H9 (cell line): ENCODE measurements at regions not wholly inside any gene's neighbourhood (a gene's known extent, or its start where the extent isn't known, plus 50 kb on each side); places are given as distances from the start of the nearest gene placed in this dataset.
A peak's percentile ranks its signal among the peaks of the same experiment; 100 is the strongest.

Experiments used
- DNase-seq: peaks from one replicate; pipeline ENCODE4 v3.0.0-alpha.2; 2017
- H2AFZ ChIP-seq: one replicate; pipeline ENCODE4 v1.6.1; 2013; ENCODE audit warnings: mild to moderate bottlenecking, low read length, control low read depth, moderate library complexity
- H2AK5ac ChIP-seq: 2 replicates; pipeline ENCODE4 v1.6.1; 2013; ENCODE audit warnings: low read length, control low read depth, mixed read lengths; ENCODE audit not compliant: insufficient read length
- H2BK120ac ChIP-seq: one replicate; pipeline ENCODE4 v1.6.1; 2013; ENCODE audit warnings: low read depth, mild to moderate bottlenecking, low read length, control low read depth, inconsistent platforms; ENCODE audit not compliant: poor library complexity, severe bottlenecking
- H2BK12ac ChIP-seq: 2 replicates; pipeline ENCODE4 v1.6.1; 2013; ENCODE audit warnings: low read length, control low read depth, mixed read lengths, low read depth; ENCODE audit not compliant: insufficient read length
- H2BK15ac ChIP-seq: 2 replicates; pipeline ENCODE4 v1.6.1; 2013; ENCODE audit warnings: low read depth, low read length, control low read depth
- H2BK20ac ChIP-seq: one replicate; pipeline ENCODE4 v1.6.1; 2013; ENCODE audit warnings: low read depth, mild to moderate bottlenecking, low read length, control low read depth, inconsistent platforms; ENCODE audit not compliant: poor library complexity, severe bottlenecking
- H2BK5ac ChIP-seq: 2 replicates; pipeline ENCODE4 v1.6.1; 2013; ENCODE audit warnings: low read length, control low read depth, mixed read lengths; ENCODE audit not compliant: insufficient read length
- H3K14ac ChIP-seq: 2 replicates; pipeline ENCODE4 v1.6.1; 2013; ENCODE audit warnings: low read length, control low read depth; ENCODE audit not compliant: insufficient read depth
- H3K18ac ChIP-seq: 2 replicates; pipeline ENCODE4 v1.6.1; 2013; ENCODE audit warnings: low read depth, mild to moderate bottlenecking, mixed read lengths, low read length, control low read depth; ENCODE audit not compliant: insufficient read length
- H3K23ac ChIP-seq: 2 replicates; pipeline ENCODE4 v1.6.1; 2013; ENCODE audit warnings: low read length, control low read depth, mixed read lengths, low read depth; ENCODE audit not compliant: insufficient read length
- H3K23me2 ChIP-seq: 2 replicates; pipeline ENCODE4 v1.6.1; 2013; ENCODE audit warnings: low read depth, mild to moderate bottlenecking, mixed read lengths, low read length, control low read depth; ENCODE audit not compliant: insufficient read length, poor library complexity, severe bottlenecking
- H3K27ac ChIP-seq: 2 replicates; pipeline ENCODE4 v1.5.1; 2013; ENCODE audit warnings: low read length, control low read depth, mixed read lengths, low read depth; ENCODE audit not compliant: insufficient read length
- H3K27me3 ChIP-seq: 2 replicates; pipeline ENCODE4 v1.6.1; 2013; ENCODE audit warnings: low read length, control low read depth, inconsistent platforms; ENCODE audit not compliant: insufficient read depth
- H3K4ac ChIP-seq: 2 replicates; pipeline ENCODE4 v1.6.1; 2013; ENCODE audit warnings: low read depth, mild to moderate bottlenecking, control low read depth, inconsistent platforms, low read length, moderate library complexity
- H3K4me1 ChIP-seq: 2 replicates; pipeline ENCODE4 v1.6.1; 2013; ENCODE audit warnings: low read length, control low read depth, inconsistent platforms; ENCODE audit not compliant: insufficient read depth
- H3K4me2 ChIP-seq: 2 replicates; pipeline ENCODE4 v1.6.1; 2013; ENCODE audit warnings: low read length, control low read depth, mixed read lengths; ENCODE audit not compliant: insufficient read length, insufficient read depth
- H3K56ac ChIP-seq: 2 replicates; pipeline ENCODE4 v1.6.1; 2013; ENCODE audit warnings: low read depth, mild to moderate bottlenecking, mixed read lengths, low read length, control low read depth; ENCODE audit not compliant: insufficient read length
- H3K79me1 ChIP-seq: 2 replicates; pipeline ENCODE4 v1.6.1; 2013; ENCODE audit warnings: low read depth, mild to moderate bottlenecking, moderate library complexity, low read length, control low read depth, inconsistent platforms; ENCODE audit not compliant: insufficient read depth, poor library complexity, severe bottlenecking
- H3K79me2 ChIP-seq: 2 replicates; pipeline ENCODE4 v1.6.1; 2013; ENCODE audit warnings: low read length, control low read depth, inconsistent platforms; ENCODE audit not compliant: insufficient read depth
- H3K9ac ChIP-seq: 2 replicates; pipeline ENCODE4 v1.6.1; 2013; ENCODE audit warnings: low read length, control low read depth, mixed read lengths; ENCODE audit not compliant: insufficient read length; ENCODE audit errors: extremely low read depth
- H3K9me3 ChIP-seq: one replicate; pipeline ENCODE4 v1.6.1; 2013; ENCODE audit warnings: low read depth, low read length, inconsistent platforms; ENCODE audit not compliant: control insufficient read depth
- H3T11ph ChIP-seq: one replicate; pipeline ENCODE4 v1.6.1; 2013; ENCODE audit warnings: mild to moderate bottlenecking, low read length, control low read depth, inconsistent platforms
- H4K20me1 ChIP-seq: one replicate; pipeline ENCODE4 v1.6.1; 2013; ENCODE audit not compliant: control insufficient read depth, insufficient read length, insufficient read depth
- H4K5ac ChIP-seq: 2 replicates; pipeline ENCODE4 v1.6.1; 2013; ENCODE audit warnings: low read depth, mild to moderate bottlenecking, mixed read lengths, low read length, control low read depth; ENCODE audit not compliant: insufficient read length
- H4K8ac ChIP-seq: replicated peaks from 2 replicates; pipeline ENCODE4 v1.6.1; 2013; ENCODE audit warnings: low read length, control low read depth, mixed read lengths, low read depth; ENCODE audit not compliant: insufficient read length
- H4K91ac ChIP-seq: 2 replicates; pipeline ENCODE4 v1.6.1; 2013; ENCODE audit warnings: low read depth, mild to moderate bottlenecking, moderate library complexity, mixed read lengths, low read length, control low read depth; ENCODE audit not compliant: insufficient read length
- H3K27ac Mint-ChIP-seq, 3 experiments: 2 replicates in 2 of 3; 3 replicates in 1 of 3; pipeline ENCODE4 v1.8.0; 2020 to 2021; ENCODE audit warnings: mixed read lengths in 3 of 3, mild to moderate bottlenecking in 1 of 3, moderate library complexity in 1 of 3
- H3K27me3 Mint-ChIP-seq: 2 replicates; pipeline ENCODE4 v1.8.0; 2021; ENCODE audit warnings: low read depth, mild to moderate bottlenecking, moderate library complexity, mixed read lengths
- H3K36me3 Mint-ChIP-seq, 3 experiments: 2 replicates in 2 of 3; 3 replicates in 1 of 3; pipeline ENCODE4 v1.8.0; 2020 to 2021; ENCODE audit warnings: low read depth in 3 of 3, mixed read lengths in 3 of 3; ENCODE audit not compliant: insufficient read depth in 1 of 3
- H3K4me1 Mint-ChIP-seq, 2 experiments: 2 replicates each; pipeline ENCODE4 v1.8.0; 2020; ENCODE audit warnings: mixed read lengths in 2 of 2
- H3K4me3 Mint-ChIP-seq, 2 experiments: 2 replicates in 1 of 2; 3 replicates in 1 of 2; pipeline ENCODE4 v1.8.0; 2020 to 2021; ENCODE audit warnings: mild to moderate bottlenecking in 2 of 2, mixed read lengths in 2 of 2, moderate library complexity in 1 of 2
- H3K9me3 Mint-ChIP-seq, 2 experiments: 2 replicates in 1 of 2; 3 replicates in 1 of 2; pipeline ENCODE4 v1.8.0; 2020; ENCODE audit warnings: mild to moderate bottlenecking in 2 of 2, mixed read lengths in 2 of 2, moderate library complexity in 1 of 2
- CTCF ChIP-seq: fragments of 200-600 bp; sonication (generic); conservative IDR thresholded peaks from 3 replicates; pipeline ENCODE4 v1.8.0; 2021; ENCODE audit warnings: antibody characterized with exemption, mild to moderate bottlenecking
- WGBS: extraction: QIAGEN DNeasy Blood & Tissue Kit; methylation state at CpG from one replicate; pipeline ENCODE4 v1.1.7; 2013; ENCODE audit warnings: missing lambda C conversion rate, low lambda C conversion rate, mixed read lengths; ENCODE audit not compliant: insufficient read length; ENCODE audit errors: extremely low coverage; 5-methylcytosine and 5-hydroxymethylcytosine counted together

GRCh38 chr2:205903549-205904129, 182.3 kb downstream of the INO80D start:
- no peak overlapping the region for H3K23ac ChIP-seq
- no peak overlapping the region for H3K56ac ChIP-seq
- no peak overlapping the region for H3K27ac ChIP-seq
- H3K23me2 ChIP-seq = no peaks in the 10 kb centered on the region
- no CpG with 5 or more reads among the region's 10 CpGs for WGBS
- no peak overlapping the region for H3K27ac Mint-ChIP-seq
- no peak overlapping the region for H2BK12ac ChIP-seq
- no peak overlapping the region for H3K4me2 ChIP-seq
- no peak overlapping the region for H4K5ac ChIP-seq
- peaks cover 0 to 4% of the 10 kb centered on the region in 2 experiments; a peak in 1 of 5 replicates for H3K9me3 Mint-ChIP-seq
- no peak overlapping the region for H2BK15ac ChIP-seq
- H3K4me3 Mint-ChIP-seq = no peak overlapping the region
- DNase-seq = peak; percentile 68
- H2AFZ ChIP-seq = no peak overlapping the region
- peaks cover 5% of the 10 kb centered on the region for H3K27me3 Mint-ChIP-seq
- no peak overlapping the region for H2AK5ac ChIP-seq
- no peak overlapping the region for H2BK120ac ChIP-seq
- H3K79me1 ChIP-seq = no peaks in the 10 kb centered on the region
- no peaks in the 10 kb centered on the region for H4K20me1 ChIP-seq
- H2BK20ac ChIP-seq = no peak overlapping the region
- no peaks in the 10 kb centered on the region for H3K4me1 ChIP-seq
- H3K9ac ChIP-seq = no peak overlapping the region
- no peak overlapping the region for H4K91ac ChIP-seq
- H3K79me2 ChIP-seq = no peaks in the 10 kb centered on the region
- no peaks in the 10 kb centered on the region for H3K4me1 Mint-ChIP-seq
- no peak overlapping the region for H3K14ac ChIP-seq
- no peak overlapping the region for H4K8ac ChIP-seq
- H3K9me3 ChIP-seq = no peaks in the 10 kb centered on the region
- H2BK5ac ChIP-seq = no peak overlapping the region
- 0 out of 7 replicates have a peak, but pooled peaks cover 0 to 2% (median 0%) of the 10 kb centered on the region in 3 experiments for H3K36me3 Mint-ChIP-seq
- no peak overlapping the region for H3K18ac ChIP-seq
- no peaks in the 10 kb centered on the region for H3K27me3 ChIP-seq
- peak; percentile 66 for TF ChIP-seq CTCF
- no peak overlapping the region for H3K4ac ChIP-seq
- H3T11ph ChIP-seq = no peak overlapping the region
